ENCODE measurements at regions not wholly inside any gene's neighbourhood (a gene's known extent, or its start where the extent isn't known, plus 50 kb on each side); places are given as distances from the start of the nearest gene placed in this dataset.
"Not testable (repeated sequence)": the region's sequence is repeated elsewhere in the genome, so short reads cannot be mapped to it uniquely, and the experiment has no call there.

- Histone ChIP-seq H3K9me3 (no peaks in the 10 kb centered on the region), H3K27ac (no peak overlapping the region), H3K27me3 (peaks cover 0 to 12% of the 10 kb centered on the region in 2 donors), H3K36me3 (no peaks in the 10 kb centered on the region), H3K4me1 (no peaks in the 10 kb centered on the region), H3K4me3 (no peak overlapping the region)
- ATAC-seq (peak; percentile 80 to 92 (median 85)), DNase-seq (peak; percentile 54 to 64 (median 59))
- intact Hi-C loops (cut with DNase I): loop anchor here (5.0 to 10.0 kb wide), 2 partner anchors 369 to 377 kb away; no protein-coding TSS in a partner anchor
- 0% methylated on average over 8 of the region's 31 CpGs for WGBS (ENCODE audit: insufficient coverage, low coverage, low lambda C conversion rate, missing lambda C conversion rate)
- TF ChIP-seq CTCF (IDR thresholded peaks at IDR 0.05) (peak; percentile 63 to 86 (median 79)), POLR2A (IDR thresholded peaks at IDR 0.05) (no peak)
Measured at GRCh38 chr5:174793684-174794328, 69.4 kb downstream of the MSX2 start.

GRCh38 chr5:174793076-174793475 lies 68.7 kb downstream of the MSX2 start:
- H3K9me3 ChIP-seq: no peaks in the 10 kb centered on the region
- H3K27ac ChIP-seq: no peak overlapping the region
- DNase-seq (no peak), ATAC-seq (no peak)
- H3K4me1 ChIP-seq: no peaks in the 10 kb centered on the region
- peaks cover 0 to 12% of the 10 kb centered on the region in 2 donors for H3K27me3 ChIP-seq
- no peak for TF ChIP-seq CTCF (IDR thresholded peaks at IDR 0.05)
- TF ChIP-seq POLR2A (IDR thresholded peaks at IDR 0.05): no peak
- intact Hi-C loops (cut with DNase I): loop anchor here (5.0 to 10.0 kb wide), 2 partner anchors 368 to 376 kb away; no protein-coding TSS in a partner anchor
- no peak overlapping the region for H3K4me3 ChIP-seq
- WGBS (ENCODE audit: insufficient coverage, low coverage, low lambda C conversion rate, missing lambda C conversion rate): 39% methylated on average over 4 of the region's 6 CpGs
- H3K36me3 ChIP-seq: no peaks in the 10 kb centered on the region

- WGBS (ENCODE audit: insufficient coverage, low coverage, low lambda C conversion rate, missing lambda C conversion rate): 30% methylated on average over 1 of the region's 1 CpG
- H3K36me3 ChIP-seq, H3K27ac ChIP-seq, DNase-seq, H3K4me3 ChIP-seq, H3K9me3 ChIP-seq, ATAC-seq, H3K4me1 ChIP-seq: not testable (repeated sequence)
- peaks cover 0 to 12% of the 10 kb centered on the region in 2 donors for H3K27me3 ChIP-seq
- intact Hi-C loops (cut with DNase I): loop anchor here (5.0 to 10.0 kb wide), 2 partner anchors 367 to 375 kb away; no protein-coding TSS in a partner anchor
Measured at GRCh38 chr5:174792265-174792664, 67.9 kb downstream of the MSX2 start.

GRCh38 chr5:174790906-174791305 lies 66.5 kb downstream of the MSX2 start:
- TF ChIP-seq CTCF (IDR thresholded peaks at IDR 0.05) (no peak), POLR2A (IDR thresholded peaks at IDR 0.05) (no peak)
- no peak overlapping the region for H3K27ac ChIP-seq
- peaks cover 0 to 12% of the 10 kb centered on the region in 2 donors for H3K27me3 ChIP-seq
- H3K4me1 ChIP-seq: no peaks in the 10 kb centered on the region
- H3K9me3 ChIP-seq: no peaks in the 10 kb centered on the region
- H3K36me3 ChIP-seq: no peaks in the 10 kb centered on the region
- DNase-seq: no peak
- intact Hi-C loops (cut with DNase I): loop anchor here (5.0 to 10.0 kb wide), 2 partner anchors 366 to 374 kb away; no protein-coding TSS in a partner anchor
- WGBS (ENCODE audit: insufficient coverage, low coverage, low lambda C conversion rate, missing lambda C conversion rate): 20% methylated on average over 4 of the region's 4 CpGs
- no peak for ATAC-seq
- no peak overlapping the region for H3K4me3 ChIP-seq

- ATAC-seq: no peak
- 62% methylated on average over 4 of the region's 4 CpGs for WGBS (ENCODE audit: insufficient coverage, low coverage, low lambda C conversion rate, missing lambda C conversion rate)
Measured at GRCh38 chr5:174789596-174789995, 65.2 kb downstream of the MSX2 start.

More at GRCh38 chr5:174789596-174789995, 65.2 kb downstream of the MSX2 start:
- TF ChIP-seq POLR2A (IDR thresholded peaks at IDR 0.05) (no peak), CTCF (IDR thresholded peaks at IDR 0.05) (no peak)
- Histone ChIP-seq H3K9me3 (no peaks in the 10 kb centered on the region), H3K27me3 (peaks cover 0 to 12% of the 10 kb centered on the region in 2 donors), H3K4me1 (no peaks in the 10 kb centered on the region), H3K27ac (no peak overlapping the region), H3K36me3 (no peaks in the 10 kb centered on the region), H3K4me3 (no peak overlapping the region)
- no peak for DNase-seq
- intact Hi-C loops (cut with DNase I): no loop called here

All from right lobe of liver (tissue), 6 donors.